GM11168 (cell line): ENCODE measurements at regions not wholly inside any gene's neighbourhood (a gene's known extent, or its start where the extent isn't known, plus 50 kb on each side); places are given as distances from the start of the nearest gene placed in this dataset.

Experiments
- in situ Hi-C: fragments of 300-500 bp; cut with MboI; formaldehyde crosslinking; loops from one replicate; pipeline ENCODE4 v1.12.0; 2022; ENCODE audit warnings: low sequenced_read_pairs; ENCODE audit not compliant: unreplicated experiment

GRCh38 chr1:193676996-193677549 is 490.7 kb upstream of the B3GALT2 start:
- in situ Hi-C loops, result no loop called here

GRCh38 chr1:193674292-193674944 is 488.0 kb upstream of the B3GALT2 start:
- in situ Hi-C loops, result no loop called here

GRCh38 chr1:193666485-193667083 is 480.2 kb upstream of the B3GALT2 start:
- in situ Hi-C loops, result no loop called here

GRCh38 chr1:193663965-193664364 is 477.6 kb upstream of the B3GALT2 start:
- in situ Hi-C loops, result no loop called here

GRCh38 chr1:193662030-193662429 is 475.6 kb upstream of the B3GALT2 start:
- in situ Hi-C loops, result no loop called here

- in situ Hi-C loops, result no loop called here
Measured at GRCh38 chr1:193661385-193661784, 475.0 kb upstream of the B3GALT2 start.

GRCh38 chr1:193660428-193660827 is 474.0 kb upstream of the B3GALT2 start:
- in situ Hi-C loops, result no loop called here

DNA sequence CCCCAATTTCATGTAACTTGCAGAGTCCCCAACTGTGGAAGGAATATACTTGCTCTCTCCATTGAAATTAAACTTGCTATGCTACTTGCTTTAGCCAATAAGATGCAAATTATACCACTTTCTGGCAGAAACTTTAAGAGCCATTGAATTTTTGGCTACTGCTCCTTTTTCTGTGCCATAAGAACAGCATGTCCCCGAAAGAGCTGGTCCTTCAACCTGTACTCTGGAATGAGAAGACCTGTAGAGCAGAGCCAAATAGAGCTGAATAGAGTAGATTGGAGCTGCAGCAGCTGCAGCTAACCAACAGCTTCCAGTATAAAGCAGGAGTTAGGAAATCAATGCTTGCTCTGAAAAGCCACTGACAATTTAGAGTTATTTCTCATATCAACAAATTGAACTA is 472.3 kb upstream of the B3GALT2 start:
- in situ Hi-C loops, result no loop called here

GRCh38 chr1:193658081-193658480 is 471.7 kb upstream of the B3GALT2 start:
- in situ Hi-C loops, result no loop called here

DNA sequence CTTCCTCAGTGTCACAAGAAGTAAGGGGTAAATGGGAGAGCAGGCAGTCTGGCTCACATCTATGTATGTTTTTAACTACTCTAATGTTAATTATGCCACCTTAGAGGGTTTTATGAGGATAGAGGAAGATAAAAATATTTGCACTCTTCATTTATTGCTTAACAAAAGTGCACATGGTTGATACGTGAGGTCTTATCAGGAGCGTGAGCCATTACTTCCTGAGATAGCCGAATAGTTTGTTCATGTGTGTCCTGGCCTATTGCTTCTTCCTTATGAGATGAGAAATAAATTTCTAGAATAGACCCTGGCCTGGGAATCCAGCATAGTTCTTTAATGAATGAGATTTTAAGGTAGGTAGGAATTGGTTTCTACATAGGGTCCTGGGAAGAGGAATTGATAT is 471.1 kb upstream of the B3GALT2 start:
- in situ Hi-C loops, result no loop called here

DNA sequence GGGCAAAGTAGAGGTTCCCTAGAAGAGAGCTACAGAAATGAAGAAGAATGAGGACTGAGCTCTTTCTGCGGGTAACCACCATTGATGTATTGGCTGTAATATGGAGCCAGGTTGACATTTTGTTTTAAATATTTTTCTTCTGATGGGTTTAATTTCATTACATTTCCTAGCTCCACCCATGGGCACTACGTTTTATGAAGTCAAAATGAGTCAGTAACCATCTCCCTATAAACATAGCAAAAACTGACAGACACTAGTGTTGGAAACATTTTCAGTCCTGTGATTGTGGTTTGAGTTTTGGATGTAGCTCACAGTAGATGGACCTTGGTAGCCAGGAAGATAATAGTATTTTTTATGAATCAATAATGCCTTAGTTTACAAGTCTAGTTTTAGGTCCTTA is 470.4 kb upstream of the B3GALT2 start:
- in situ Hi-C loops, result no loop called here

- in situ Hi-C loops, result no loop called here
Measured at GRCh38 chr1:193654951-193655735, 468.7 kb upstream of the B3GALT2 start.

- in situ Hi-C loops, result no loop called here
Measured at GRCh38 chr1:193649587-193649986, 463.2 kb upstream of the B3GALT2 start.

GRCh38 chr1:193634876-193635275 is 448.5 kb upstream of the B3GALT2 start:
- in situ Hi-C loops, result no loop called here

- in situ Hi-C loops, result no loop called here
Measured at GRCh38 chr1:193634470-193634869, 448.1 kb upstream of the B3GALT2 start.

GRCh38 chr1:193633991-193634390 is 447.6 kb upstream of the B3GALT2 start:
- in situ Hi-C loops, result no loop called here

GRCh38 chr1:193633093-193633492 is 446.7 kb upstream of the B3GALT2 start:
- in situ Hi-C loops, result no loop called here

GRCh38 chr1:193631306-193631705 is 444.9 kb upstream of the B3GALT2 start:
- in situ Hi-C loops, result no loop called here

DNA sequence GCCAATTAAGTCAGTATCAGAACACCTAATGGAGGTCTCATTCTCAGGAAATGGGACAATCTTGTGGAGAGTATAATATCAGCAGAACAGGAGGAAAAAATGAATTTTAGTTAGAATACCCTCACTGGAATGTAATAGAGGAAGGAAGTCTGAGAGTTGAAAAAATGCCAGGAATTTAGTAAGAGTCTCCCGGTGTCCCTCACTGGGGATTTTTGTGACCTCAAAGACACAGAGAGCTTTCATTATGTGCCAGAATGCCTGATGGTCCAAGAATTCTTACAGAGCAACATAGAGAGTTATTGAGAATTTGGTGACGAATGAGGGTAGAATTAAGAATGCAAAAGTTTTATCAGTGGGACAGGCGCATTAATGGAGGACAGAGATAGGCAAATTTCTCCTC is 443.5 kb upstream of the B3GALT2 start:
- in situ Hi-C loops, result no loop called here

- in situ Hi-C loops, result no loop called here
Measured at GRCh38 chr1:193626695-193627094, 440.3 kb upstream of the B3GALT2 start.

DNA sequence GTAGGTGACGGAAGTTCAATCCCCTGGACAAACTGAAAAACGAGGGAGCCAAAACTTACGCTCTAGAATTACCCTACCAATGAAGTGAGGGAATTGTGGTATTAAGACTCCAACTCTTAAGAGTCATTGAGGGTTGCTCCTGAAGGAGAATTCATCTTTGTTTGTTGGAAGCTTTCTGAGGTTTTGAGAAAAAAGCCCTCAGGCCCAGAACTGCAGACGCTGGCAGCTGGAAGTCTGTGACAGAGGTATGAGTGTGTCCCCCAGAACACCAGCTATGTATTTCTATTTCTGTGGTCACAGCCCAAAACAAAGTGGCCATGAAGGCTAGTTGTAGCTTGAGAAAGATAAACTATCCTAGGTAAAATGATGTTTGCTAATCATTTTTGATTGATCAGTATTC is 438.8 kb upstream of the B3GALT2 start:
- in situ Hi-C loops, result no loop called here
